Endothelial cell of umbilical vein (primary cell): ENCODE measurements at regions not wholly inside any gene's neighbourhood (a gene's known extent, or its start where the extent isn't known, plus 50 kb on each side); places are given as distances from the start of the nearest gene placed in this dataset.

Experiments
- EZH2 ChIP-seq: IDR thresholded peaks from 2 replicates; pipeline ENCODE4 v1.6.1; 2012; ENCODE audit warnings: borderline replicate concordance, low read depth, mild to moderate bottlenecking, moderate library complexity, low read length, inconsistent platforms; ENCODE audit not compliant: severe bottlenecking
- FOS ChIP-seq: IDR thresholded peaks from 2 replicates; pipeline ENCODE4 v1.6.1; 2011; ENCODE audit warnings: mild to moderate bottlenecking, low read length, moderate library complexity, borderline replicate concordance; ENCODE audit not compliant: insufficient read depth
- GATA2 ChIP-seq: IDR thresholded peaks from 2 replicates; pipeline ENCODE4 v1.7.0; 2011; ENCODE audit warnings: low read depth, mild to moderate bottlenecking, moderate library complexity, mixed read lengths, low read length; ENCODE audit not compliant: insufficient read length, insufficient read depth
- JUN ChIP-seq: IDR thresholded peaks from 2 replicates; pipeline ENCODE4 v1.6.1; 2011; ENCODE audit warnings: borderline replicate concordance, low read depth; ENCODE audit not compliant: insufficient read length, insufficient read depth
- MYC ChIP-seq: IDR thresholded peaks from one replicate; pipeline ENCODE4 v1.6.1; 2011; ENCODE audit warnings: mild to moderate bottlenecking, low read depth, low read length
- POLR2A ChIP-seq: IDR thresholded peaks from 2 replicates; pipeline ENCODE4 v1.6.1; 2012; ENCODE audit warnings: low read depth, mild to moderate bottlenecking, control low read depth, low read length
- POLR2AphosphoS5 ChIP-seq: IDR thresholded peaks from 2 replicates; pipeline ENCODE4 v1.6.1; 2012; ENCODE audit warnings: low read depth, mild to moderate bottlenecking, control low read depth, low read length, moderate library complexity; ENCODE audit not compliant: insufficient read depth
- TF ChIP-seq, protein P1 (sequence below), 2 donors: IDR thresholded peaks; 1 replicate in 1 of 2; 2 replicates in 1 of 2; pipeline ENCODE4 v1.5.1; 2011; ENCODE audit warnings: low read length in 2 of 2, mild to moderate bottlenecking in 2 of 2, moderate library complexity in 2 of 2, control low read depth in 1 of 2, inconsistent platforms in 1 of 2, low read depth in 1 of 2; ENCODE audit not compliant: insufficient read depth in 1 of 2; ENCODE audit errors: extremely low read depth in 1 of 2
- TF ChIP-seq, protein P2 (sequence below): IDR thresholded peaks from 2 replicates; pipeline ENCODE4 v1.6.1; 2011; ENCODE audit not compliant: insufficient read depth, insufficient read length

DNA sequence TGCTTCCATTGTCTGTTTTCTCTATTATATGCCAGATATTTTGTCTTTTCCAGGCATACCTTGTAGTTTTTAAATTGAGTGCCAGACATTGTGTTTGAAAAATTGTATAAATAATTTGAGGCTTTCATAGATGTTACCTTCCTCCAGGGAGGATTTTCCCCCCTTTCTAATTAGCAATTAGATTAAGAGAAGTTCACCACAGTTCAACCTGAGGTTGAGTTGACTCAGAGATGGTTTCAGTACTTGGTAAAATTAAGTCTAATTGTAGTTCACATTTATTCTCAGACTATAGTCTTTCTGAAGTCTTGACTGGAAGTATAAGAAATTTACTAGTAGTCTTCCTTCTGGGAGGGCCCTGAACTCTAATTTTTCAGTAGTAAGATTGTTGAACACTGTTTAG is 104.1 kb upstream of the SCEL start:
- TF ChIP-seq, protein P1, sequence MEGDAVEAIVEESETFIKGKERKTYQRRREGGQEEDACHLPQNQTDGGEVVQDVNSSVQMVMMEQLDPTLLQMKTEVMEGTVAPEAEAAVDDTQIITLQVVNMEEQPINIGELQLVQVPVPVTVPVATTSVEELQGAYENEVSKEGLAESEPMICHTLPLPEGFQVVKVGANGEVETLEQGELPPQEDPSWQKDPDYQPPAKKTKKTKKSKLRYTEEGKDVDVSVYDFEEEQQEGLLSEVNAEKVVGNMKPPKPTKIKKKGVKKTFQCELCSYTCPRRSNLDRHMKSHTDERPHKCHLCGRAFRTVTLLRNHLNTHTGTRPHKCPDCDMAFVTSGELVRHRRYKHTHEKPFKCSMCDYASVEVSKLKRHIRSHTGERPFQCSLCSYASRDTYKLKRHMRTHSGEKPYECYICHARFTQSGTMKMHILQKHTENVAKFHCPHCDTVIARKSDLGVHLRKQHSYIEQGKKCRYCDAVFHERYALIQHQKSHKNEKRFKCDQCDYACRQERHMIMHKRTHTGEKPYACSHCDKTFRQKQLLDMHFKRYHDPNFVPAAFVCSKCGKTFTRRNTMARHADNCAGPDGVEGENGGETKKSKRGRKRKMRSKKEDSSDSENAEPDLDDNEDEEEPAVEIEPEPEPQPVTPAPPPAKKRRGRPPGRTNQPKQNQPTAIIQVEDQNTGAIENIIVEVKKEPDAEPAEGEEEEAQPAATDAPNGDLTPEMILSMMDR (IDR thresholded peaks at IDR 0.05; ENCODE audit: extremely low read depth in 1 of 2, insufficient read depth in 1 of 2, low read depth in 1 of 2, low read length in 2 of 2) = no peak
- no peak for TF ChIP-seq JUN
- TF ChIP-seq MYC = no peak
- TF ChIP-seq EZH2 = no peak
- no peak for TF ChIP-seq POLR2A
- TF ChIP-seq POLR2AphosphoS5 = no peak
- no peak for TF ChIP-seq GATA2
- TF ChIP-seq, protein P2, sequence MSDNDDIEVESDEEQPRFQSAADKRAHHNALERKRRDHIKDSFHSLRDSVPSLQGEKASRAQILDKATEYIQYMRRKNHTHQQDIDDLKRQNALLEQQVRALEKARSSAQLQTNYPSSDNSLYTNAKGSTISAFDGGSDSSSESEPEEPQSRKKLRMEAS = no peak
- no peak for TF ChIP-seq FOS
